WTC11 (cell line): ENCODE measurements at regions not wholly inside any gene's neighbourhood (a gene's known extent, or its start where the extent isn't known, plus 50 kb on each side); places are given as distances from the start of the nearest gene placed in this dataset.

Experiments used
- ATF2 ChIP-seq: sonication (generic); formaldehyde crosslinking; IDR thresholded peaks from 2 replicates; pipeline ENCODE4 v1.8.1; 2022; ENCODE audit warnings: low read depth, missing genetic modification reagents, borderline replicate concordance
- GTF2I ChIP-seq: fragments of 250-450 bp; sonication (Bioruptor Pico); conservative IDR thresholded peaks from 2 replicates; pipeline ENCODE4 v1.4.0; 2021; ENCODE audit warnings: mild to moderate bottlenecking
- NR1H2 ChIP-seq: sonication (generic); formaldehyde crosslinking; IDR thresholded peaks from 2 replicates; pipeline ENCODE4 v1.9.0; 2021; ENCODE audit warnings: mild to moderate bottlenecking, moderate library complexity, missing genetic modification reagents
- NR2C2 ChIP-seq: sonication (generic); formaldehyde crosslinking; IDR thresholded peaks from 2 replicates; pipeline ENCODE4 v1.8.0; 2022; ENCODE audit warnings: mild to moderate bottlenecking, missing genetic modification reagents
- TF ChIP-seq, protein P1 (sequence below): fragments of 200-600 bp; IDR thresholded peaks from 2 replicates; pipeline ENCODE4 v1.8.0; 2022; ENCODE audit warnings: antibody characterized with exemption

GRCh38 chr2:7910752-7911151, 771.1 kb upstream of the ID2 start:
- TF ChIP-seq, protein P1, sequence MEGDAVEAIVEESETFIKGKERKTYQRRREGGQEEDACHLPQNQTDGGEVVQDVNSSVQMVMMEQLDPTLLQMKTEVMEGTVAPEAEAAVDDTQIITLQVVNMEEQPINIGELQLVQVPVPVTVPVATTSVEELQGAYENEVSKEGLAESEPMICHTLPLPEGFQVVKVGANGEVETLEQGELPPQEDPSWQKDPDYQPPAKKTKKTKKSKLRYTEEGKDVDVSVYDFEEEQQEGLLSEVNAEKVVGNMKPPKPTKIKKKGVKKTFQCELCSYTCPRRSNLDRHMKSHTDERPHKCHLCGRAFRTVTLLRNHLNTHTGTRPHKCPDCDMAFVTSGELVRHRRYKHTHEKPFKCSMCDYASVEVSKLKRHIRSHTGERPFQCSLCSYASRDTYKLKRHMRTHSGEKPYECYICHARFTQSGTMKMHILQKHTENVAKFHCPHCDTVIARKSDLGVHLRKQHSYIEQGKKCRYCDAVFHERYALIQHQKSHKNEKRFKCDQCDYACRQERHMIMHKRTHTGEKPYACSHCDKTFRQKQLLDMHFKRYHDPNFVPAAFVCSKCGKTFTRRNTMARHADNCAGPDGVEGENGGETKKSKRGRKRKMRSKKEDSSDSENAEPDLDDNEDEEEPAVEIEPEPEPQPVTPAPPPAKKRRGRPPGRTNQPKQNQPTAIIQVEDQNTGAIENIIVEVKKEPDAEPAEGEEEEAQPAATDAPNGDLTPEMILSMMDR: no peak
- TF ChIP-seq GTF2I (no peak), NR2C2 (CRISPR knock-in tag) (no peak), NR1H2 (CRISPR knock-in tag) (no peak), ATF2 (CRISPR knock-in tag) (no peak)
